Smooth muscle cell (in vitro differentiated cells): ENCODE measurements at regions not wholly inside any gene's neighbourhood (a gene's known extent, or its start where the extent isn't known, plus 50 kb on each side); places are given as distances from the start of the nearest gene placed in this dataset.

ENCODE experiments used
- DNase-seq: peaks from one replicate; lab custom pipeline; 2025; ENCODE audit not compliant: unreplicated experiment; lab: John Stamatoyannopoulos, UW
- H2AFZ ChIP-seq: fragments of 200-600 bp; sonication (generic); 2 replicates; pipeline ENCODE4 v1.6.0; 2016; ENCODE audit warnings: antibody characterized with exemption, low read depth, mild to moderate bottlenecking
- H3F3A ChIP-seq: fragments of 200-600 bp; sonication (generic); 2 replicates; pipeline ENCODE4 v1.6.0; 2017; ENCODE audit warnings: antibody characterized with exemption, low read depth
- H3K27ac ChIP-seq: fragments of 200-600 bp; sonication (generic); 2 replicates; pipeline ENCODE4 v1.5.1; 2016; ENCODE audit warnings: low read depth, mild to moderate bottlenecking
- H3K27me3 ChIP-seq: fragments of 200-600 bp; sonication (generic); 2 replicates; pipeline ENCODE4 v1.6.1; 2016; ENCODE audit warnings: low read depth, mild to moderate bottlenecking
- H3K36me3 ChIP-seq: fragments of 200-600 bp; sonication (generic); 2 replicates; pipeline ENCODE4 v1.5.1; 2016; ENCODE audit warnings: low read depth
- H3K4me1 ChIP-seq: fragments of 200-600 bp; sonication (generic); 2 replicates; pipeline ENCODE4 v1.5.1; 2016; ENCODE audit warnings: low read depth
- H3K4me2 ChIP-seq: fragments of 200-600 bp; sonication (generic); 2 replicates; pipeline ENCODE4 v1.6.0; 2016; ENCODE audit warnings: mild to moderate bottlenecking
- H3K4me3 ChIP-seq: fragments of 200-600 bp; sonication (generic); 2 replicates; pipeline ENCODE4 v1.5.1; 2016; ENCODE audit warnings: mild to moderate bottlenecking
- H3K79me2 ChIP-seq: fragments of 200-600 bp; sonication (generic); 2 replicates; pipeline ENCODE4 v1.6.0; 2016; ENCODE audit warnings: low read depth, mild to moderate bottlenecking
- H3K9ac ChIP-seq: fragments of 200-600 bp; sonication (generic); 2 replicates; pipeline ENCODE4 v1.6.0; 2016; ENCODE audit warnings: low read depth
- H3K9me3 ChIP-seq: fragments of 200-600 bp; sonication (generic); replicated peaks from 2 replicates; pipeline ENCODE4 v1.5.1; 2016; ENCODE audit warnings: low read depth
- H4K20me1 ChIP-seq: fragments of 200-600 bp; sonication (generic); 2 replicates; pipeline ENCODE4 v1.6.0; 2016; ENCODE audit warnings: low read depth
- WGBS: methylation state at CpG from one replicate; pipeline ENCODE4 v1.1.7; 2016; ENCODE audit warnings: low lambda C conversion rate; 5-methylcytosine and 5-hydroxymethylcytosine counted together
- TF ChIP-seq, protein P1 (sequence below): fragments of 200-600 bp; sonication (generic); IDR thresholded peaks from 2 replicates; pipeline ENCODE4 v1.5.1; 2017; ENCODE audit warnings: borderline replicate concordance, mild to moderate bottlenecking, antibody characterized with exemption; ENCODE audit not compliant: insufficient read depth, poor library complexity, severe bottlenecking

DNA sequence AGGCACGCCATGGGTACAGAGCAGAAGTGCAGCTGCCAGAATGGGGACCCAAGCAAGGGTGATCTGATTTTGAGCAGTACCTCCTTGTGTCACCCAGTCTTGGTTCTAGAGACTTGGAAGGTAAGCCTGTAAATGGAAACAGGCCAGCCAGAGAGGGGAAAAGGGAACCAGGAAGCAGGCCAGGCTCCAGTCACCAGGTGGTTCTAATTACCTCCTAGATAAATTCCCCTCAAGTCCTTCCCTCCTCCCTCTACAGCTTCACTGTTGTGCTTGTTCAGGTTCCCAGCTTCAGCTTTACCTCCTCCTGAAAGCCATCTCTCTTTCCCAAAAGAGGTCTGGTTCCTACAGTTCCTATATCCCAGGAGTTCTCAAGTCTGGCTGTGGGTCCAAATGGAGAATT, 58.8 kb upstream of the SLC7A14 start:
- TF ChIP-seq, protein P1, sequence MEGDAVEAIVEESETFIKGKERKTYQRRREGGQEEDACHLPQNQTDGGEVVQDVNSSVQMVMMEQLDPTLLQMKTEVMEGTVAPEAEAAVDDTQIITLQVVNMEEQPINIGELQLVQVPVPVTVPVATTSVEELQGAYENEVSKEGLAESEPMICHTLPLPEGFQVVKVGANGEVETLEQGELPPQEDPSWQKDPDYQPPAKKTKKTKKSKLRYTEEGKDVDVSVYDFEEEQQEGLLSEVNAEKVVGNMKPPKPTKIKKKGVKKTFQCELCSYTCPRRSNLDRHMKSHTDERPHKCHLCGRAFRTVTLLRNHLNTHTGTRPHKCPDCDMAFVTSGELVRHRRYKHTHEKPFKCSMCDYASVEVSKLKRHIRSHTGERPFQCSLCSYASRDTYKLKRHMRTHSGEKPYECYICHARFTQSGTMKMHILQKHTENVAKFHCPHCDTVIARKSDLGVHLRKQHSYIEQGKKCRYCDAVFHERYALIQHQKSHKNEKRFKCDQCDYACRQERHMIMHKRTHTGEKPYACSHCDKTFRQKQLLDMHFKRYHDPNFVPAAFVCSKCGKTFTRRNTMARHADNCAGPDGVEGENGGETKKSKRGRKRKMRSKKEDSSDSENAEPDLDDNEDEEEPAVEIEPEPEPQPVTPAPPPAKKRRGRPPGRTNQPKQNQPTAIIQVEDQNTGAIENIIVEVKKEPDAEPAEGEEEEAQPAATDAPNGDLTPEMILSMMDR = no peak
- no peak overlapping the region for H3K27ac ChIP-seq
- H3K4me2 ChIP-seq = no peak overlapping the region
- no peak overlapping the region for H3K4me3 ChIP-seq
- no peak overlapping the region for H3K9ac ChIP-seq
- H3K4me1 ChIP-seq = no peaks in the 10 kb centered on the region
- H3K79me2 ChIP-seq = no peaks in the 10 kb centered on the region
- WGBS = 96% methylated on average over 1 of the region's 1 CpG
- H3K36me3 ChIP-seq = no peaks in the 10 kb centered on the region
- no peaks in the 10 kb centered on the region for H3F3A ChIP-seq
- H2AFZ ChIP-seq = no peak overlapping the region
- no peaks in the 10 kb centered on the region for H4K20me1 ChIP-seq
- DNase-seq = no peak
- no peaks in the 10 kb centered on the region for H3K9me3 ChIP-seq
- H3K27me3 ChIP-seq = no peaks in the 10 kb centered on the region

DNA sequence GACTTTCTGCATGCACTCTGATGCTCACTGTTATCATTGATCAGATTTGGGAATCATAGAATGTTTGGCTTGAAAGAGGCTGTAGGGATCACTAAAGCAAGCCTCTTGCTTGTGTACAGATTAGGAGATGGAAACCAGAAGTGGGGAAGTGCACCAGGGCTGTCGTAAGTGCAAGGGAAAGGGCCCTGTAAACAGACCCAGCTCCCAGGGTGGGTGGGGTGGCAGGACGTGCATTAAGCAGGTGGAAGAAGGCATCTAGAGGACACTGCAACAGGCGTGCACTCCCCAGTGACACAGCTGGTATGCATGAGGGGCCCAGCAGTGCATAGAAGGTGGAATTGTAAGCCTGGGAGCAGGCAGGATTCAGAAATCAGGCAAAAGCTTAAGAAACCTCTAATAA, 58.0 kb upstream of the SLC7A14 start:
- no peaks in the 10 kb centered on the region for H3K9me3 ChIP-seq
- H3K4me1 ChIP-seq = no peaks in the 10 kb centered on the region
- no peaks in the 10 kb centered on the region for H3K79me2 ChIP-seq
- H4K20me1 ChIP-seq = no peaks in the 10 kb centered on the region
- TF ChIP-seq, protein P1 = no peak
- H2AFZ ChIP-seq = no peak overlapping the region
- H3F3A ChIP-seq = no peaks in the 10 kb centered on the region
- H3K36me3 ChIP-seq = no peaks in the 10 kb centered on the region
- WGBS = 50% methylated on average over 3 of the region's 3 CpGs
- H3K4me3 ChIP-seq = no peak overlapping the region
- H3K27ac ChIP-seq = no peak overlapping the region
- H3K9ac ChIP-seq = no peak overlapping the region
- no peak overlapping the region for H3K4me2 ChIP-seq
- DNase-seq = no peak
- H3K27me3 ChIP-seq = no peaks in the 10 kb centered on the region

DNA sequence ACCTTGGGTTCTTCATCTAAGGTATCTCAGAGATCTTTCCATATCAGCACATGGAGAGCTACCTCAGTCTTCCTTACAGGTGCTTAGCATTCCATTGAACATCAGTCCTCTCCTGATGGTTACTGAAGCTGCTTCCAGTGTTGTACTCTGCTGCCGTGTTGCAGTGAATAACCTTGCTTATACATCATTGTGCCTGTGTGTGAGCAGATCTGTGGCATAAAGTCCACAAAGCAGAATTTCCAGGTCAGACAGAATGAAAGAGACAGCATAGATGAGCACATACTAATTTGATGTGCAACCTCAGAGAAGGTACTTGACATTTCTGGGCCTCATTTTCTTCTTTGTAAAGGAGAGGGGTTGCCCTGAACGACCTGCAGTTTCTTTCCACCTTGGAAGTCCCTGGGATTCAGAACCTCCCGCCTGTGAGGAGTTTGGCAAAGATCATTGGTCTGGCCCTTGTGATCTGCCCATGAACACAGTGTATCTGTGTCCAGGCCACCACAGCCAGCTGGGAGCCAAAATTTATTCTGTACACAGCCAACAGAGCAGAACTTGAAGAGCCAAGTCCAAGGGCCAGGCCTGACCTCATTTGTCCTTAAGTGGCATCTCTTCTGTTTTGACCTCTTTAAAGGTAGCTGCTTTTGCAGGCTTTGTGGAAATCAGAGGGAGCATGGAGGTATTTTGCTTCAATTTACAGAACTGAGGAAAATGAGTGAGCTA, 57.2 kb upstream of the SLC7A14 start:
- no peak for DNase-seq
- no peaks in the 10 kb centered on the region for H3K4me1 ChIP-seq
- H3K9me3 ChIP-seq = no peaks in the 10 kb centered on the region
- H3K4me3 ChIP-seq = no peak overlapping the region
- H3K27me3 ChIP-seq = no peaks in the 10 kb centered on the region
- H3K4me2 ChIP-seq = no peak overlapping the region
- no peak overlapping the region for H2AFZ ChIP-seq
- no peak overlapping the region for H3K9ac ChIP-seq
- no peaks in the 10 kb centered on the region for H4K20me1 ChIP-seq
- no peaks in the 10 kb centered on the region for H3F3A ChIP-seq
- TF ChIP-seq, protein P1 = no peak
- WGBS = 81% methylated on average over 3 of the region's 3 CpGs
- H3K27ac ChIP-seq = no peak overlapping the region
- H3K36me3 ChIP-seq = no peaks in the 10 kb centered on the region
- no peaks in the 10 kb centered on the region for H3K79me2 ChIP-seq

DNA sequence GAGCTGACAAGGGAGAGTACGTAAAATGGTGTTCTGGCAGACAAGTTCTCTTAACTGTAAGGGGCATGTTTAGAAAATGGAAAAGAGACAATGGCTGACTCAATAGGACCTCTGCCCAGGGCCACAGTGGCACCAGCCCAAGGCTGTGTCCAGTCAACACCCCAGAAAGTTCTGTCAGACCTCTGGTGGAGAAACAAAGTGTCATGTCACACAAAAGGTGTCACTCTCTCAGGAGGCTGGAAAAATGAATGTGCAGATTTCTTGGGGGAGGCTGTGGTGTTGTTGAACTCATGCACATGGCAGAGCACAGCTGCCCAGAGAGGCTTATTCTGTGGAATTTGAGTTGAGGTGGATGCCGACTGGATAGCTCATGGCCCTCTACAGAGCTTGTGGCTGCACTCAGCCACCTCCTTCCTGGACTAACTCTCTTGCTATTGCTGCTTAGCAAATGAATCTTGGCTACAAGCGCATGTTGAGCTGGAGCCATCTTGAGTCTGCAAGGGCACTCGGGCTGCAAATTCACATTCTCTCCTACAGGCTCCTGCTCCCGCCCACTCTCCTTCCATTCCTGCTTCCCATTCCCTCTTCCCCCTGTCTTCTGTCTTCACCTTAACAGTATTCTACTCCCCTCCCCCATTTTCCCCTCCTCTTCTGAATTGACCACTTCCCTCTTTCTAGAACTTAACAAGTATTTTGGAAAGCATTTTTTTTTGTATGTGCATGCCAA, 55.8 kb upstream of the SLC7A14 start:
- Histone ChIP-seq H3K4me3 (no peak overlapping the region), H2AFZ (no peak overlapping the region), H3K79me2 (no peaks in the 10 kb centered on the region), H3K27me3 (no peaks in the 10 kb centered on the region), H4K20me1 (no peaks in the 10 kb centered on the region), H3K4me1 (no peaks in the 10 kb centered on the region), H3K36me3 (no peaks in the 10 kb centered on the region), H3K4me2 (no peak overlapping the region), H3F3A (no peaks in the 10 kb centered on the region), H3K27ac (no peak overlapping the region), H3K9me3 (no peaks in the 10 kb centered on the region), H3K9ac (no peak overlapping the region)
- no peak for DNase-seq
- TF ChIP-seq, protein P1 = no peak
- 90% methylated on average over 4 of the region's 5 CpGs for WGBS
